MG63 (cell line): ENCODE measurements at regions not wholly inside any gene's neighbourhood (a gene's known extent, or its start where the extent isn't known, plus 50 kb on each side); places are given as distances from the start of the nearest gene placed in this dataset.
"Not testable (repeated sequence)": the region's sequence is repeated elsewhere in the genome, so short reads cannot be mapped to it uniquely, and the experiment has no call there.

ENCODE experiments used
- DNase-seq: peaks from one replicate; pipeline ENCODE4 v3.0.0-alpha.2; 2020
- H3K27me3 ChIP-seq: fragments of 250-450 bp; sonication (Bioruptor Pico); 2 replicates; pipeline ENCODE4 v1.5.1; 2020; ENCODE audit warnings: mild to moderate bottlenecking, moderate library complexity
- H3K36me3 ChIP-seq: fragments of 250-450 bp; sonication (Bioruptor Pico); 2 replicates; pipeline ENCODE4 v1.5.1; 2020; ENCODE audit warnings: mild to moderate bottlenecking, moderate library complexity
- H3K4me3 ChIP-seq: fragments of 250-450 bp; sonication (Bioruptor Pico); 2 replicates; pipeline ENCODE4 v1.5.1; 2020; ENCODE audit warnings: mild to moderate bottlenecking, moderate library complexity
- H3K9me3 ChIP-seq: fragments of 250-450 bp; sonication (Bioruptor Pico); 2 replicates; pipeline ENCODE4 v1.5.1; 2020; ENCODE audit warnings: mild to moderate bottlenecking, moderate library complexity

- DNase-seq: no peak
- Histone ChIP-seq H3K4me3 (no peak overlapping the region), H3K9me3 (no peaks in the 10 kb centered on the region), H3K36me3 (no peaks in the 10 kb centered on the region), H3K27me3 (no peaks in the 10 kb centered on the region)
These were observed 136.5 kb downstream of the TFCP2L1 start for GRCh38 chr2:121148481-121148880.

GRCh38 chr2:121149384-121149783, 135.6 kb downstream of the TFCP2L1 start:
- no peak for DNase-seq
- Histone ChIP-seq H3K9me3 (no peaks in the 10 kb centered on the region), H3K36me3 (no peaks in the 10 kb centered on the region), H3K27me3 (no peaks in the 10 kb centered on the region), H3K4me3 (no peak overlapping the region)

GRCh38 chr2:121150126-121150525, 134.9 kb downstream of the TFCP2L1 start:
- no peaks in the 10 kb centered on the region for H3K27me3 ChIP-seq
- H3K36me3 ChIP-seq: no peaks in the 10 kb centered on the region
- no peak overlapping the region for H3K4me3 ChIP-seq
- no peaks in the 10 kb centered on the region for H3K9me3 ChIP-seq
- DNase-seq: no peak

- H3K4me3 ChIP-seq: no peak overlapping the region
- no peaks in the 10 kb centered on the region for H3K27me3 ChIP-seq
- no peaks in the 10 kb centered on the region for H3K36me3 ChIP-seq
- H3K9me3 ChIP-seq: no peaks in the 10 kb centered on the region
- DNase-seq: no peak
These were observed 134.3 kb downstream of the TFCP2L1 start for GRCh38 chr2:121150713-121151112.

GRCh38 chr2:121151311-121152109, 133.5 kb downstream of the TFCP2L1 start:
- H3K4me3 ChIP-seq: no peak overlapping the region
- H3K9me3 ChIP-seq: no peaks in the 10 kb centered on the region
- DNase-seq: no peak

GRCh38 chr2:121152861-121153260, 132.1 kb downstream of the TFCP2L1 start:
- Histone ChIP-seq H3K36me3 (no peaks in the 10 kb centered on the region), H3K4me3 (no peak overlapping the region), H3K27me3 (no peaks in the 10 kb centered on the region), H3K9me3 (peaks cover 9% of the 10 kb centered on the region)
- DNase-seq: no peak

More at GRCh38 chr2:121151311-121152109, 133.5 kb downstream of the TFCP2L1 start:
- H3K36me3 ChIP-seq: no peaks in the 10 kb centered on the region
- H3K27me3 ChIP-seq: no peaks in the 10 kb centered on the region

GRCh38 chr2:121153516-121153915, 131.5 kb downstream of the TFCP2L1 start:
- Histone ChIP-seq H3K4me3 (no peak overlapping the region), H3K36me3 (no peaks in the 10 kb centered on the region), H3K27me3 (no peaks in the 10 kb centered on the region), H3K9me3 (peaks cover 12% of the 10 kb centered on the region)
- DNase-seq: no peak

GRCh38 chr2:121155502-121156056, 129.4 kb downstream of the TFCP2L1 start:
- H3K4me3 ChIP-seq: no peak overlapping the region
- H3K36me3 ChIP-seq: no peaks in the 10 kb centered on the region

GRCh38 chr2:121157481-121157880, 127.5 kb downstream of the TFCP2L1 start:
- not testable (repeated sequence) for H3K4me3 ChIP-seq, H3K27me3 ChIP-seq, DNase-seq, H3K36me3 ChIP-seq
- H3K9me3 ChIP-seq: peaks cover 12% of the 10 kb centered on the region

More at GRCh38 chr2:121155502-121156056, 129.4 kb downstream of the TFCP2L1 start:
- H3K27me3 ChIP-seq: no peaks in the 10 kb centered on the region
- H3K9me3 ChIP-seq: peaks cover 12% of the 10 kb centered on the region
- no peak for DNase-seq

- Histone ChIP-seq H3K4me3 (no peak overlapping the region), H3K36me3 (no peaks in the 10 kb centered on the region), H3K9me3 (peaks cover 12% of the 10 kb centered on the region), H3K27me3 (no peaks in the 10 kb centered on the region)
- no peak for DNase-seq
These were observed 125.5 kb downstream of the TFCP2L1 start for GRCh38 chr2:121159291-121160071.

- Histone ChIP-seq H3K4me3 (no peak overlapping the region), H3K36me3 (no peaks in the 10 kb centered on the region), H3K27me3 (no peaks in the 10 kb centered on the region), H3K9me3 (peaks cover 12% of the 10 kb centered on the region)
- DNase-seq: no peak
These were observed 124.6 kb downstream of the TFCP2L1 start for GRCh38 chr2:121160366-121160765.

- no peaks in the 10 kb centered on the region for H3K36me3 ChIP-seq
- H3K4me3 ChIP-seq: no peak overlapping the region
- no peaks in the 10 kb centered on the region for H3K27me3 ChIP-seq
- H3K9me3 ChIP-seq: peaks cover 12% of the 10 kb centered on the region
- DNase-seq: no peak
These were observed 123.7 kb downstream of the TFCP2L1 start for GRCh38 chr2:121161272-121161671.

- Histone ChIP-seq H3K4me3 (no peak overlapping the region), H3K9me3 (peaks cover 3% of the 10 kb centered on the region), H3K36me3 (no peaks in the 10 kb centered on the region), H3K27me3 (no peaks in the 10 kb centered on the region)
- no peak for DNase-seq
These were observed 122.1 kb downstream of the TFCP2L1 start for GRCh38 chr2:121162893-121163292.

GRCh38 chr2:121164042-121164441, 121.0 kb downstream of the TFCP2L1 start:
- no peak overlapping the region for H3K4me3 ChIP-seq
- H3K36me3 ChIP-seq: no peaks in the 10 kb centered on the region
- no peaks in the 10 kb centered on the region for H3K9me3 ChIP-seq
- no peak for DNase-seq
- no peaks in the 10 kb centered on the region for H3K27me3 ChIP-seq

GRCh38 chr2:121165038-121165542, 119.9 kb downstream of the TFCP2L1 start:
- H3K27me3 ChIP-seq: no peaks in the 10 kb centered on the region

More at GRCh38 chr2:121165038-121165542, 119.9 kb downstream of the TFCP2L1 start:
- Histone ChIP-seq H3K4me3 (no peak overlapping the region), H3K9me3 (no peaks in the 10 kb centered on the region), H3K36me3 (no peaks in the 10 kb centered on the region)
- no peak for DNase-seq
